GM10248 (cell line): ENCODE measurements at regions not wholly inside any gene's neighbourhood (a gene's known extent, or its start where the extent isn't known, plus 50 kb on each side); places are given as distances from the start of the nearest gene placed in this dataset.

Experiments
- CTCF ChIA-PET: fragments of 300-600 bp; sonication (Branson Sonifier 250); formaldehyde crosslinking; extraction: SDS; loops from one replicate; lab custom pipeline; 2021; ENCODE audit warnings: antibody characterized with exemption; lab: Yijun Ruan, JAX
- POLR2A ChIA-PET: fragments of 350-650 bp; sonication (Branson Sonifier 250); formaldehyde crosslinking; extraction: SDS; loops from one replicate; lab custom pipeline; 2020; ENCODE audit warnings: antibody characterized with exemption; lab: Yijun Ruan, JAX
- DNase-seq: peaks from one replicate; pipeline ENCODE4 v3.0.0; 2012; ENCODE audit errors: extremely low spot score
- TF ChIP-seq, protein P1 (sequence below): IDR thresholded peaks from 2 replicates; pipeline ENCODE4 v1.5.1; 2012; ENCODE audit warnings: mild to moderate bottlenecking, low read depth; ENCODE audit errors: extremely low read depth, missing control alignments, control extremely low read depth

DNA sequence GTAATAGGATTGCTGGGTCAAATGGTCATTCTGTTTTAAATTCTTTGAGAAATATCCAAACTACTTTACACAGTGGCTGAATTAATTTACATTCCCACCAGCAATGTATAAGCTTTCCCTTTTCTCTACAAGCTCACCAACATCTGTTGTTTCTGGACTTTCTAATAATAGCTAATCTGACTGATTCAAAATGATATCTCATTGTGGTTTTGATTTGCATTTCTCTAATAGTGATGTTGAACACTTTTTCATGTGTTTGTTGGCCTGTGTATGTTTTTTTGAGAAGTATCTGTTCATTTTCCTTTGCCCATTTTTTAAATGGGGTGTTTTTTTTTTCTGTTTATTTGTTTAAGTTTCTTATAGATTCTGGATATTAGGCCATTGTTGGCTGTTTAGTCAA is 659.0 kb upstream of the GNPDA2 start:
- DNase-seq, result no peak
- ChIA-PET POLR2A (no interaction called here), CTCF (interaction anchor here (1.2 kb wide), 2 partner anchors 13 to 19 kb away, joined by 3 read pairs; no protein-coding TSS in a partner anchor)
- TF ChIP-seq, protein P1, sequence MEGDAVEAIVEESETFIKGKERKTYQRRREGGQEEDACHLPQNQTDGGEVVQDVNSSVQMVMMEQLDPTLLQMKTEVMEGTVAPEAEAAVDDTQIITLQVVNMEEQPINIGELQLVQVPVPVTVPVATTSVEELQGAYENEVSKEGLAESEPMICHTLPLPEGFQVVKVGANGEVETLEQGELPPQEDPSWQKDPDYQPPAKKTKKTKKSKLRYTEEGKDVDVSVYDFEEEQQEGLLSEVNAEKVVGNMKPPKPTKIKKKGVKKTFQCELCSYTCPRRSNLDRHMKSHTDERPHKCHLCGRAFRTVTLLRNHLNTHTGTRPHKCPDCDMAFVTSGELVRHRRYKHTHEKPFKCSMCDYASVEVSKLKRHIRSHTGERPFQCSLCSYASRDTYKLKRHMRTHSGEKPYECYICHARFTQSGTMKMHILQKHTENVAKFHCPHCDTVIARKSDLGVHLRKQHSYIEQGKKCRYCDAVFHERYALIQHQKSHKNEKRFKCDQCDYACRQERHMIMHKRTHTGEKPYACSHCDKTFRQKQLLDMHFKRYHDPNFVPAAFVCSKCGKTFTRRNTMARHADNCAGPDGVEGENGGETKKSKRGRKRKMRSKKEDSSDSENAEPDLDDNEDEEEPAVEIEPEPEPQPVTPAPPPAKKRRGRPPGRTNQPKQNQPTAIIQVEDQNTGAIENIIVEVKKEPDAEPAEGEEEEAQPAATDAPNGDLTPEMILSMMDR, result no peak

DNA sequence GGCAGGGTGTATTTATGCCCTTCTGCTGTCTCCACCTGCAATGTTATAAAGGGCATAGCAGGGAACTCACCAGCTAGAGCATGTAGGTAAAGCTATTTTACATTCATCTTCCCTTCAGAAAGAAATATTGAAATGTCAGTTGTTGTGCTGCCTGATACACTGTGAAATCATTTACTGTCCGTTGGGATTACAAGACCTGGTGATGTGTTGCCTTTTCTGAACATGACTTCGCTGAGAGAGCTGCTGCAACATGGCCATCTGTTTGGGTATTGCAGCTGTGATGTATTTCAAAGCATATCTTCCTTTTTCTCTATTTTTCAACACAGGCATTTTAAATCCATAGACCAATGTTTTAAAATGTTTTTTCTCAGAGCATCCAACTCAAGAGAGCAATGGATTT is 644.1 kb upstream of the GNPDA2 start:
- TF ChIP-seq, protein P1, result no peak

DNA sequence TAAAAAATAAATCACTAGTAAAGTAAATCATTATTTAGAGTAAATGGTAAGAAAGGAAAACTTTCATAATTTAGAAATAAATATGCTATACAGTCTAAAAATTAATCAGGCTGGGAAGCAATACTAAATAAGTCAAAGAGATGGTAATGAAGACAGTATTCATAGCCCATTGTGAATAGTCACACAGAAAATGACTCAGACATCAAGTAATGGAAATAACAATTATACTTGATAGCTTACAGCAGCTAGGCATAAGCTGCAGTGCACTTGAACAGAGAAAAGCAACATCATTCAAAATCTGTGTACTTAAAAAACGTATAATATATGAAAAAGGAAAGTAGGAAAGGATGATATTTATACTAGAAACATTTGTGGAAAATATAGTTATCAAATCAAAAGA is 642.5 kb upstream of the GNPDA2 start:
- ChIA-PET POLR2A (no interaction called here), CTCF (no interaction called here)
- TF ChIP-seq, protein P1, result no peak
- no peak for DNase-seq

More for the DNA sequence above, 644.1 kb upstream of the GNPDA2 start:
- ChIA-PET POLR2A (no interaction called here), CTCF (no interaction called here)
- DNase-seq, result no peak

DNA sequence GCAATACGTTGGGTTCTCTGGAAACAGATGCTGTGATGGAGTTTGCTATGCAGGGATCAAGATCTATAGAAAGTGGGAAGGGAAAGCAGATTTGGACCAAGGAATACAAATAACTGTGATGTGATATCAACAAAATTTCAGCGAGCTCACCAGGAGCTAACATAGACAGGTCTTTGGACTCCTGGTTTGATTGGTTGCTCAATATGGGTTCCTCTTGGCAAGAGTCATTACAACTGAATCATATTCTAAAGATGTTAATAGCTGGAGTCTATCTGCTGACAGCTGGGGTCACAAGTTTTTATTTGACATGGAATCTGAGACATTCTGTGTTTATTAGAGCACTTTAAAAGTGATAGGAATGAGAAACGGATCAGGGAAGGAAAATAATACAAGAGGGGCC is 637.6 kb upstream of the GNPDA2 start:
- DNase-seq, result no peak
- TF ChIP-seq, protein P1, result no peak
- POLR2A ChIA-PET, result no interaction called here
- CTCF ChIA-PET, result no interaction called here

DNA sequence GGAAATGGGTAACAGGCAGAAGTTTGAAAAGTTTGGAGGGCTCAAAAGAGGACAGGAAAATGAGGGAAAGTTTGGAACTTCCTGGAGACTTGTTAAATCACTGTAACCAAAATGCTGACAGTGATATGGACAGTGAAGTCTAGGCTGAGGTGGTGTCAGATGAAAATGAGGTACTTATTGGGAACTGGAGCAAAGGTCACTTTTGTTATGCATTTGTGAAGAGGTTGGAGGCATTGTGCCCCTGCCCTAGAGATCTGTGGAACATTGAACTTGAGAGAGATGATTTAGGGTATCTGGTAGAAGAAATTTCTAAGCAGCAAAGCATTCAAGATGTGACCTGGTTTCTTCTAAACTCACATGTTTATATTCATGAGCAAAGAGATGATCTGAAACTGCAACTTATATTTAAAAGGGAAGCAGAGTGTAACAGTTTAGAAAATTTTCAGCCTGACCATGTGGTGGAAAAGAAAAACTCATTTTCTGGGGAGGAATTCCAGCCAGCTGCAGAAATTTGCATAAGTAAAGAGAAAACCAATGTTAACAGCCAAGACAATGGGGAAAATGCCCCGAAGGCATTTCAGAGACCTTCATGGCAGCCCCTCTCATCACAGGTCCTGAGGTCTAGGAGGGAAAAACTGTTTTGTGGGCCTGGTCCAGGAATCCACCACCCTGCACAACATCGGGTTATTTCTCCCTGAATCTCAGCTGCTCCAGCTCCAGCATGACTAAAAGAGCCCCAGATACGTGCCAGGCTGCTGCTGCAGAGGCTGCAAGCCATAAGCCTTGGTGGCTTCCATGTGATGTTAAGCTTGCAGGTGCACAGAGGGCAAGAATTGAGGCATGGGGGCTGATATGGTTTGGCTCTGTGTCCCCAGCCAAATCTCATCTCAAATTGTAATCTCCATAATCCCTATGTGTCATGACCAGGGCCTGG is 632.5 kb upstream of the GNPDA2 start:
- CTCF ChIA-PET, result no interaction called here
- TF ChIP-seq, protein P1, result no peak
- POLR2A ChIA-PET, result no interaction called here
- no peak for DNase-seq

DNA sequence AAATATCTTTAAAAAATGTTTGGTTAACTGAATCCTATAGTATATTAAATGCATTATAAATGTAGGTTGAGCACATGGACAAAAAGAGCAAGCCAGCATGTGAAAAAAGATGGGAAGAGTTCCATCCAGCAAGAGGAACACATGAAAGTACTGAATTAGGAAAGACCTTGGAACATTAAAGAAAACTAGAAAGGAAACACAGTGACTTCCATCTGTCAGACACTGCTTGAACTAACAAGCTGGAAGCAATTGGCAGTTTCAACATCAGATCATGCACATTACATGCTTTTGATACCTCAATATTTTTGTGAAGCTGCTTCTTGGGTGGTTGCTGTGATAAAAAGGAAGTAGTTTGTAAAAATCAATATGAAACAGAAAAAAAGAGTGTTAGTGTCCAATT is 626.8 kb upstream of the GNPDA2 start:
- ChIA-PET POLR2A (no interaction called here), CTCF (interaction anchor here (1.0 to 1.3 kb wide), 3 partner anchors 8 to 19 kb away, joined by 3 to 4 read pairs (median 3); no protein-coding TSS in a partner anchor)

More for the DNA sequence above, 626.8 kb upstream of the GNPDA2 start:
- TF ChIP-seq, protein P1, result no peak
- DNase-seq, result no peak
